ENCODE measurements at regions not wholly inside any gene's neighbourhood (a gene's known extent, or its start where the extent isn't known, plus 50 kb on each side); places are given as distances from the start of the nearest gene placed in this dataset.
"Not testable (repeated sequence)": the region's sequence is repeated elsewhere in the genome, so short reads cannot be mapped to it uniquely, and the experiment has no call there.

GRCh38 chr9:87041553-87042235 lies 94.4 kb upstream of the GAS1 start:
- not testable (repeated sequence) for DNase-seq (ENCODE audit: low read depth in 2 of 2)

- not testable (repeated sequence) for DNase-seq (ENCODE audit: low read depth in 2 of 2)
Observed at GRCh38 chr9:87049929-87050608, 102.8 kb upstream of the GAS1 start.

DNA sequence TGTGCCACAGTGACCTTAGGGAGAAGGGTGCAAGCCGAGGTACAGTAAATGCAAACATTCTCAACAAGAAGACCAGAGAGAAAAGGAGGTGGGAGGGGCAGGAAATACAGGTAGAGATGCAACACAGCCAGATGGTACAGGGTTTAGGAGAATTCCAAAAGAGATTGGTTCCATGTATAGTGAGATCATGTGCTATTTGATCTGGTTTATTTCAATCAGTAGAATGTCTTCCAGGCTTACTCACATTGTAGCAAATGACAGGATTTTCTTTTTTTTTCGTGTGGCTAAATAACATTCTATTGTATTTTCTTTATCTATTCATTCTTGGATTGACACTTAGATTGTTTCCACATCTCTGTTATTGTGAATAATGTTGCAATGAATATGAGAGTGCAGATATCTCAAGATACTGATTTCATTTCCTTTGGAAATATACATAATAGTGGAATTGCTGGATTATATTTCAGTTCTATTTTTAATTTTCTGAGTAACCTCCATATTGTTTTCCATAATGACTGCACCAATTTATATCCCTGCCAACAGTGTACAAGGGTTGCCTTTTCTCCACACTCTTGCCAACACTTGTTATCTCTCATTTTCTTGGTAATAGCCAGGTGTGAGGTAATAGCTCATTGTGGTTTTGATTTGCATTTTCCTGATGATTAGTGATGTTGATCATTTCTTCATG lies 107.8 kb upstream of the GAS1 start:
- DNase-seq (ENCODE audit: low read depth in 2 of 2) = no peak

GRCh38 chr9:87059772-87060171 lies 112.5 kb upstream of the GAS1 start:
- no peak for DNase-seq (ENCODE audit: low read depth in 2 of 2)

DNA sequence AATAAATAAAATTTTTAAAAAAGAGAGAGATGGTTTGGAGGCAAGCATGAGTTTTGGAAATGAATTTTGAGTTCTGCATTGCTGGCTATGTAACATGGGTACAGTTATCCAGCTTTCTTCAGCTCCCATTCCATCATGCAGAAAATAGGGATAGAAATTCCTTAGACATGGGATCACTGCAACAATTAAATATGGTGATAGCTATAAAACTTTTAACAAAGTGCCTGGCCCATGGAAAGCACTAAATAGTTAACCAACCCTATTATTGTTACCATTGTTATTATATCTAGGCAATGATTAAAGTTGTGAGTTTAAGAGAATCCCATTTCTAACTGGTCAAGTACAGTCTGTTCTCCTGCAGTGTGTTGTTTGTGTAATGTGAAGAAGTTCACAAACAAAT lies 115.4 kb upstream of the GAS1 start:
- no peak for DNase-seq (ENCODE audit: low read depth in 2 of 2)

GRCh38 chr9:87063246-87063645 lies 115.9 kb upstream of the GAS1 start:
- no peak for DNase-seq (ENCODE audit: low read depth in 2 of 2)

GRCh38 chr9:87063871-87064270 lies 116.6 kb upstream of the GAS1 start:
- DNase-seq (ENCODE audit: low read depth in 2 of 2) = no peak

GRCh38 chr9:87064311-87064710 lies 117.0 kb upstream of the GAS1 start:
- DNase-seq (ENCODE audit: low read depth in 2 of 2) = no peak

GRCh38 chr9:87065981-87066380 lies 118.7 kb upstream of the GAS1 start:
- no peak for DNase-seq (ENCODE audit: low read depth in 2 of 2)

- DNase-seq (ENCODE audit: low read depth in 2 of 2) = no peak
Observed at GRCh38 chr9:87067426-87067825, 120.1 kb upstream of the GAS1 start.

DNA sequence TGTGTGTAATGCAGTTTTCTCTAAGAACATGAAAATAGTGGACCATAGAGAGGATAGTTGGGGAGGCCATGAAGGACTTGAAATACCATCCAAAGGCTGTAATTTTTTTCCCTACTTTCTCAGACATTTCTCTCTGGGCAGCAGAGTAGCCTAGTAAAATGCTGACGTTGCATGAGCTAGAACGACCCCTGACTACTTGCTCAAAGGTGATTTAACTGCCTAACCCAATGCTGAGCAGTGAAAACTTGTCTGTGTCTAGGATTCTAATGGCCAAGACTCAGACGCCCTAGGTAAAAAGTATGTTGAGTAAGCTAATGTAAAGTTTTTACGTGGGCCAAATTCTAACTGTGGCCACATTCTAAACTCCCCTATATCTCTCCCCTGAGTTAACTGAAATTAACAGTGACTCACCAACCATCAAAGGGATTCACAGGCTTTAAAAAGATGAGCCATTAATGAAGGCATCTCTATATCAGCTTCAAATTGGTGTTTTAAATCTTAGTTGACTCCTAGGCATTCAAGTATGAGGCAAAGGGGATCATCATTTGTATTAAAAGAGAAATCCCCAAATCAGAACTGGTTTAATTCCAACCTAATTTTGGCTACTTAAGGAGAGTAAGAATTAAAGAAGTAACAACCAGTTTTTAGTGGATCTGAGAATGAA lies 121.0 kb upstream of the GAS1 start:
- DNase-seq (ENCODE audit: low read depth in 2 of 2) = no peak

DNA sequence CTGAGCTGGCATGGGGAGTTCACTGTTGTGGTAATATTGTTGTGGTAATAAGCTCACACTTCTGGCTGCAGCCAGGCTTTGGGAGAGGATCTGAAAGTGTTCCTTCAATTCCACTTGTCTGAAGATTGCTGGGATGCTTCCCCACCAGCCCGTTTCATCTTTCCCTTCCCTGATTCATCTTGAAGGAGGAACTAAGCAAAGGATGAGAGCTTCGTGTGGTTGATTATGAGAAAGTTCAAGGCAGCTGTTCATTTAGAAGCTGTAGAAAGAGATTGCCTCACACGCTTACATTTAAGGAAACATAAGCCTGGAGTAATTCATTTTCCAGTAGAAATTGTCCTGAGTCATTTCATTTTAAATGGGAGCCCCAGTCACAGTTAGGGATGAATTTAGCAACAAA lies 122.4 kb upstream of the GAS1 start:
- DNase-seq (ENCODE audit: low read depth in 2 of 2) = no peak

- no peak for DNase-seq (ENCODE audit: low read depth in 2 of 2)
Observed at GRCh38 chr9:87070336-87070735, 123.0 kb upstream of the GAS1 start.

- DNase-seq (ENCODE audit: low read depth in 2 of 2) = no peak
Observed at GRCh38 chr9:87071473-87071872, 124.2 kb upstream of the GAS1 start.

- no peak for DNase-seq (ENCODE audit: low read depth in 2 of 2)
Observed at GRCh38 chr9:87073692-87074091, 126.4 kb upstream of the GAS1 start.

DNA sequence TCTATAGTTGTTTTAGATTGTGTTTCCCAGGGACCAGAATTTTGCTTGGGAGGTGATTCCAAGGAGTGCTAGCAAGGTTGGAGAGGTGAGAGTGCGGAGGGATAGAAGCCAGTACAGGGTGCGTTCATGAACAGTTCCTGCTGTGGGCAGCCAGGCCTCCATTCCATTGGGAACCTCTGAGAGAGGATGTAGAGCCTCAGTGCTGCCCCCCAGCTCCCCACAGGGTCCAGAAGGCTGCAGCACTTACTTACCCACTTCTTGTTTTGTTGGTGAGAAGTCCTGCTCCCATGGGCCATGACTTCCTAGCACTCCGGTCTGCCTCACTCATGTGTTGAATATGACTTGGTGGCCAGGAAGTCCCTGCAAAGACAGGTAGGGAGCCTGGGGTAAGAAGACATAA lies 128.2 kb upstream of the GAS1 start:
- no peak for DNase-seq (ENCODE audit: low read depth in 2 of 2)

- DNase-seq (ENCODE audit: low read depth in 2 of 2) = no peak
Observed at GRCh38 chr9:87076825-87077224, 129.5 kb upstream of the GAS1 start.

DNA sequence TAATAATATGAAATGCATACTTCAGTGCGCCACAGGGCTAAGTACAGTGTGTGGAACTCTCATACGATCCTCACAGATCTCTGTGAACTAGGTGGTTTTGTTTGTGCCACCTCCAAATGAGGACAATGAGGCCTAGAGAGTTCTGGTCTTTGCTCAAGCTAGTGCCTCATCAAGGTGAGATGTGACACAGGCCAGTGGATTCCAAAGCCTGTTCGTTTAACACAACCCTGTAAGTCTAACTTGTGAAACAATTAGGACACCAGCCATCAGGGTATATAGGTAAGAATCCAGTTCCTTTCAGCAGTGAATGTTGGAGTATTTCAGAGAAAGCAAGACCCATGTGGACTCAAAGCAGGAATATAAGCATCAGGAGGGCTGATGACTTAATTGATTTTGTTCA lies 130.7 kb upstream of the GAS1 start:
- no peak for DNase-seq (ENCODE audit: low read depth in 2 of 2)

DNA sequence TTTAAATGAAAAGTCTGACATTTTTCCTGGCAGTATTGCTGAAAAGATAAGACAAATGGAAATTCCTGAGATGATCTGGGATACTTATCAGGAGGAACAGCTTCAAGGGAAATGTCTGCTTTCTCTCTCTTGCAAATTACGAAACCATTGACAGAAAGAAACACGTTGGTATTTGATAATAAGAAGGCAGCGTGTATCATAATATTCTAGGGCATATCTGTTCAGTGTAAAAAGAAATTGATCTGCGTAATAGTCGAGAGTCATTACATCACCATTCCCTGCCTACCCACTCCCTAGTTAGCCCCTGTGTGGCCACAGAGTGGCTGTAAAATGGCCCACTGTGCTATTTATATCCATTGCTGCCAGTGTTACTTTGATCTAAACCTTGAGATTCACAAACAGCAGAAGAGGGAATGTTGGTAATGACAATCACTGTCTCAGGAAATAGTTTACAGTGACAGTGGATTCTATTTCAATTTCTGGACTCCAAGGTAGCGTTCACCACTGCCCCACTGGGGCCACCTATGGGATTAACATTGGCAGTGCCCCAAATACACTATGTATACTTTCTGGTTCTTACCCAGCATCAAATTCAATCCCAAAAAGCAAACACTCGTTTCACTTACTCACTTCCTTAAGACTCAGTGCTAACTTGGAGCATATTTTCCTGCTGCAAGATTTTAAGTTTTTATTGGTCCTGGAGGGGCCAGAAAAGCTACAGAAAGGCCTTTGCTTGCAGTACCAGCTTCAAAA lies 133.4 kb upstream of the GAS1 start:
- DNase-seq (ENCODE audit: low read depth in 2 of 2) = no peak

DNA sequence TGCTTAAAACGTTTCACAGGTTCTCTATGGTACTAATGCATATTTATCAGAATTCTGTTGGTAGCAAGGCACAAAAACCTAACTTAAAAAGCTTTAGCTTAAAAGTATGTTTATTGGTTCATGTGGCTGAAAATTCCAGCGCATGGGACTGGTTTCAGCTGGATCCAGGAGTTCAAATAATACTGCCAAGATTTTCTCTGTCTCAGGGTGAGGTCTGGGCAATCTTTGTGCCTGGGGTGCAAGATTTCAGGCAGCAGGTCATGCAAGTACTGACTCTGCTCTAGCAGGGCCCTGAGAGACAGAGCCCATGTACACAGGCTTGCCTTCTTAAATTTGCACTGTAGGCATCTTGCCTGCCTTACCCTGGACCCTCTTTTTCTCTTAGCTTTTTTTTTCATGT lies 134.2 kb upstream of the GAS1 start:
- DNase-seq (ENCODE audit: low read depth in 2 of 2) = no peak

DNA sequence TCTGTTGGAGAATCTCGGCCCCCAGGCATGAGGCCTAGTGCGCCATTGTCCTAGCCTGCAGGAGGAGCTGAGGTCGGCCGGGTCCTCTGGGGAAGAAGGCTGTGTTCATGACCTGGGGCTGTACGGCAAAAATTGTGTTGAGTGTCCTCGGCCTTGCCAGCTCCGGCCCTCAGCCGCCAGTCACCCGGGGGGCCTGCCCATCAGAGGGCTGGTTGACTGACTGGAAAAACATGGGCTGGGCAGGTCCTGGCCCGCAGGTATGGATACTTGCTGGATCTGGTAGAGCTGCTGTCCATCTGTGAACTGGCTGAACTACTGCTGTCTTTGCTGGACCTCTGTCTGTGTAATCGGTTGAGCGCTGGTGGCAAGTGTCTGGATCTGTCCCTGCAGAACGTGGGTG lies 136.7 kb upstream of the GAS1 start:
- no peak for DNase-seq (ENCODE audit: low read depth in 2 of 2)

- DNase-seq (ENCODE audit: low read depth in 2 of 2) = no peak
Observed at GRCh38 chr9:87084407-87084806, 137.1 kb upstream of the GAS1 start.
